NCI-H2227 (cell line): ENCODE measurements at regions not wholly inside any gene's neighbourhood (a gene's known extent, or its start where the extent isn't known, plus 50 kb on each side); places are given as distances from the start of the nearest gene placed in this dataset.
"Not testable (repeated sequence)": the region's sequence is repeated elsewhere in the genome, so short reads cannot be mapped to it uniquely, and the experiment has no call there.

Experiments
- DNase-seq: peaks from one replicate; lab custom pipeline; 2025; ENCODE audit not compliant: unreplicated experiment; lab: John Stamatoyannopoulos, UW

GRCh38 chr7:32227746-32228145 lies 157.5 kb upstream of the PDE1C start:
- no peak for DNase-seq

- DNase-seq: no peak
Observed at GRCh38 chr7:32224276-32224675, 154.1 kb upstream of the PDE1C start.

- no peak for DNase-seq
Observed at GRCh38 chr7:32223721-32224120, 153.5 kb upstream of the PDE1C start.

GRCh38 chr7:32223071-32223650 lies 153.0 kb upstream of the PDE1C start:
- DNase-seq: no peak

- no peak for DNase-seq
Observed at GRCh38 chr7:32222251-32222900, 152.2 kb upstream of the PDE1C start.

- DNase-seq: no peak
Observed at GRCh38 chr7:32221736-32222135, 151.5 kb upstream of the PDE1C start.

- no peak for DNase-seq
Observed at GRCh38 chr7:32221056-32221455, 150.8 kb upstream of the PDE1C start.

- not testable (repeated sequence) for DNase-seq
Observed at GRCh38 chr7:32219831-32220230, 149.6 kb upstream of the PDE1C start.

- no peak for DNase-seq
Observed at GRCh38 chr7:32219416-32219815, 149.2 kb upstream of the PDE1C start.

- no peak for DNase-seq
Observed at GRCh38 chr7:32218741-32219288, 148.6 kb upstream of the PDE1C start.

- DNase-seq: no peak
Observed at GRCh38 chr7:32218154-32218467, 147.9 kb upstream of the PDE1C start.

- no peak for DNase-seq
Observed at GRCh38 chr7:32217341-32218153, 147.3 kb upstream of the PDE1C start.

- DNase-seq: no peak
Observed at GRCh38 chr7:32216759-32217158, 146.6 kb upstream of the PDE1C start.

- no peak for DNase-seq
Observed at GRCh38 chr7:32215697-32216096, 145.5 kb upstream of the PDE1C start.

- DNase-seq: no peak
Observed at GRCh38 chr7:32214913-32215312, 144.7 kb upstream of the PDE1C start.

GRCh38 chr7:32212321-32212720 lies 142.1 kb upstream of the PDE1C start:
- DNase-seq: no peak

- no peak for DNase-seq
Observed at GRCh38 chr7:32206987-32207386, 136.8 kb upstream of the PDE1C start.

GRCh38 chr7:32206488-32206887 lies 136.3 kb upstream of the PDE1C start:
- no peak for DNase-seq

- DNase-seq: not testable (repeated sequence)
Observed at GRCh38 chr7:32205298-32205824, 135.2 kb upstream of the PDE1C start.

GRCh38 chr7:32204361-32205018 lies 134.3 kb upstream of the PDE1C start:
- DNase-seq: peak; percentile 13

GRCh38 chr7:32200646-32201045 lies 130.4 kb upstream of the PDE1C start:
- DNase-seq: no peak
